ENCODE measurements at regions not wholly inside any gene's neighbourhood (a gene's known extent, or its start where the extent isn't known, plus 50 kb on each side); places are given as distances from the start of the nearest gene placed in this dataset.
"Not testable (repeated sequence)": the region's sequence is repeated elsewhere in the genome, so short reads cannot be mapped to it uniquely, and the experiment has no call there.

DNA sequence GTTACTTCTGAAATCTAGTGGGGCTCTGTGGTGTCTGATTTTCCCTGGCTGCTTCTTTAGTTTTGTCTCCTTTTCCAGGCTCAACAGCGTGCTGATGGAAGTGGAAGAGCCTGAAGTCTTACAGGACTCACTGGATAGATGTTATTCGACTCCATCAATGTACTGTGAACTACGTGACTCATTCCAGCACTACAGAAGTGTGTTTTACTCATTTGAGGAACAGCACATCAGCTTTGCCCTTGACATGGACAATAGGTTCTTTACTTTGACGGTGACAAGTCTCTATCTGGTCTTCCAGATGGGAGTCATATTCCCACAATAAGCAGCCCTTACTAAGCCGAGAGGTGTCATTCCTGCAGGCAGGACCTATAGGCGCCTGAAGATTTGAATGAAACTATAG, 51.1 kb downstream of the NBPF8 start:
- H3K4me1 ChIP-seq (ENCODE audit: insufficient read depth, low read length); H2AFZ ChIP-seq (ENCODE audit: low read length); H3K4me2 ChIP-seq (ENCODE audit: insufficient read depth, low read length); DNase-seq (ENCODE audit: insufficient read length, low spot score, missing footprints); H3K27ac ChIP-seq (ENCODE audit: low read depth, low read length); H3K79me2 ChIP-seq (ENCODE audit: insufficient read depth, low read length); H3K36me3 ChIP-seq (ENCODE audit: insufficient read depth, low read length); H4K20me1 ChIP-seq (ENCODE audit: insufficient read depth, low read length); H3K9me3 ChIP-seq (ENCODE audit: low read depth, low read length); H3K4me3 ChIP-seq (ENCODE audit: insufficient read depth, low read length); H3K27me3 ChIP-seq (ENCODE audit: insufficient read depth, low read length): not testable (repeated sequence)

DNA sequence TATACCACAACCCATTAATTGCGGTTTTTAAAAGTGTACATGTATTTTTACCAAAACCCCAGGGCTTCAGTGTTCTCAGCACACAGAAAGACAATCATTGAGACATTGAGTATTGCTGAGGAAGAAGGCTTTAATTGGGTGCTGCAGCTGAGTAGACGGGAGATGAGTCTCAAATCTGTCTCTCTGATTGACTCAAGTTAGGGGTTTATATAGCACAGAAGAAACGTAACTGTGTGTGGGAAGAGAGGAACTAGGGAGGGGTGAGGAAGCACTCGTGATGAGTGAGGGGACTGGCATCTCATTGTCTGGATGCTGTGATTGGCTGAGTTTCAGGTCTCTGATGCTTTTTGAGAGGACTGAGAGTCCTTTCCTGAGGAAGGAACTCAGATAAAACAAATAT, 62.8 kb downstream of the NBPF8 start:
- H3K27me3 ChIP-seq (ENCODE audit: insufficient read depth, low read length); H3K9me3 ChIP-seq (ENCODE audit: low read depth, low read length); H3K79me2 ChIP-seq (ENCODE audit: insufficient read depth, low read length); H4K20me1 ChIP-seq (ENCODE audit: insufficient read depth, low read length); H3K4me1 ChIP-seq (ENCODE audit: insufficient read depth, low read length); H3K27ac ChIP-seq (ENCODE audit: low read depth, low read length); H3K36me3 ChIP-seq (ENCODE audit: insufficient read depth, low read length); H2AFZ ChIP-seq (ENCODE audit: low read length); H3K4me3 ChIP-seq (ENCODE audit: insufficient read depth, low read length); H3K4me2 ChIP-seq (ENCODE audit: insufficient read depth, low read length); DNase-seq (ENCODE audit: insufficient read length, low spot score, missing footprints): not testable (repeated sequence)

DNA sequence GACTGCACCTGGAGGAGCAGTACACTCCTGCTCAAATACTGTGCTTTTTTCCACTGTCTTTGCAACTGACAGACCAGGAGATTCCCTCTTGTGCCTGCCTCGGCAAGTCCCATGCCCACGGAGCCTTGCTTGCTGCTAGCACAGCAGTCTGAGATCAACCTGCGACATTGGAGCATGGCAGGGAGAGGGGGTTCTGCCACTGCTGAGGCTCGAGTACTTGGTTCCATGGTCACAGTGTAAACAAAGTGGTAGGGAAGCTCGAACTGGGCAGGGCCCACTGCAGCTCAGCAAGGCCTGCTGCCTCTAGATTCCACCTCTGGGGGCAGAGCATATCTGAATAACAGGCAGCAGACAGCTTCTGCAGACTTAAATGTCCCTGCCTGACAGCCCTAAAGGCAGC, 63.6 kb downstream of the NBPF8 start:
- H4K20me1 ChIP-seq (ENCODE audit: insufficient read depth, low read length); DNase-seq (ENCODE audit: insufficient read length, low spot score, missing footprints); H3K9me3 ChIP-seq (ENCODE audit: low read depth, low read length); H3K4me2 ChIP-seq (ENCODE audit: insufficient read depth, low read length); H3K36me3 ChIP-seq (ENCODE audit: insufficient read depth, low read length); H2AFZ ChIP-seq (ENCODE audit: low read length); H3K27me3 ChIP-seq (ENCODE audit: insufficient read depth, low read length); H3K79me2 ChIP-seq (ENCODE audit: insufficient read depth, low read length); H3K4me3 ChIP-seq (ENCODE audit: insufficient read depth, low read length); H3K4me1 ChIP-seq (ENCODE audit: insufficient read depth, low read length); H3K27ac ChIP-seq (ENCODE audit: low read depth, low read length): not testable (repeated sequence)

DNA sequence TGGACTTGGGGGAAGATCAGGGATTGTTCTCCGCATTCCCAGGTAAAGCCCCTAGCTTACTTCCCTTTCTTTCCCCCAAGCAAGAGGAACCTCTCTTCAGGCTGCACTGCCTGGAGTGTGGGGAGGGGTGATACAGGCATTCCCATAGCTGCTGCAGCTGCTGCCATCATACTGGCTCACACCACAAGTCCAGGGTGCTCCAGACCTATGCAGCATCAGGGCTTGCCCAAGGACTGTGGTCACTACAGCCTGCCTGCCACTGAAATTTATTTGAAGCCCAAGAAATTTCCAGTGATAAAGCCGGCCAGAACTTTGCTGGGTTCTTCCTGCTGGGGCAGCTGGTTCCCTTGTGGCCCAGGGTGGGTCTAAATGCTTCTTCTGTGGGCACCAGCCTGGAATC, 72.7 kb downstream of the NBPF8 start:
- H3K27ac ChIP-seq (ENCODE audit: low read depth, low read length); H3K36me3 ChIP-seq (ENCODE audit: insufficient read depth, low read length); H2AFZ ChIP-seq (ENCODE audit: low read length); H3K9me3 ChIP-seq (ENCODE audit: low read depth, low read length); H3K4me1 ChIP-seq (ENCODE audit: insufficient read depth, low read length); H3K4me2 ChIP-seq (ENCODE audit: insufficient read depth, low read length); H3K79me2 ChIP-seq (ENCODE audit: insufficient read depth, low read length); H3K27me3 ChIP-seq (ENCODE audit: insufficient read depth, low read length); DNase-seq (ENCODE audit: insufficient read length, low spot score, missing footprints); H3K4me3 ChIP-seq (ENCODE audit: insufficient read depth, low read length); H4K20me1 ChIP-seq (ENCODE audit: insufficient read depth, low read length): not testable (repeated sequence)

DNA sequence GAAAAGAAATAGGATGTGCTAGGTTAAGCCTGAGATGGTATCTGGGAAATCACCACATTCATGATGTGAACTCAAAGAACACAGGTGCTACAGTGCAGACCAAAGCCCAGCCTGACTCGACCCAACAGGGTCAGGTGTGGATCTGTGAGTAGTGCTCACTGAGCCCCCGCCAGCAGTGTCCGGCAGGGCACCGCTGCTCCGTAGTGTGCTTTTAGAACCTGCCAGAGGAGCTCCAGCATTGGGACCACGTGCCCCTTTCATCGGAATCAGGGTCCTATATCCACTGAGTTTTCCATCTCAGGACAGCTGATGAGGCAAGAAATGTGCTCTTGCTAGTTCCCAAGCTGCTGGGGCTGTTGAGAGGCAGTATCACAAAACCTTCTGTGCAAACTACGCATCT, 74.4 kb downstream of the NBPF8 start:
- H3K36me3 ChIP-seq (ENCODE audit: insufficient read depth, low read length); H4K20me1 ChIP-seq (ENCODE audit: insufficient read depth, low read length); H3K4me2 ChIP-seq (ENCODE audit: insufficient read depth, low read length); DNase-seq (ENCODE audit: insufficient read length, low spot score, missing footprints); H3K27me3 ChIP-seq (ENCODE audit: insufficient read depth, low read length); H3K4me1 ChIP-seq (ENCODE audit: insufficient read depth, low read length); H2AFZ ChIP-seq (ENCODE audit: low read length); H3K79me2 ChIP-seq (ENCODE audit: insufficient read depth, low read length); H3K9me3 ChIP-seq (ENCODE audit: low read depth, low read length); H3K4me3 ChIP-seq (ENCODE audit: insufficient read depth, low read length); H3K27ac ChIP-seq (ENCODE audit: low read depth, low read length): not testable (repeated sequence)

DNA sequence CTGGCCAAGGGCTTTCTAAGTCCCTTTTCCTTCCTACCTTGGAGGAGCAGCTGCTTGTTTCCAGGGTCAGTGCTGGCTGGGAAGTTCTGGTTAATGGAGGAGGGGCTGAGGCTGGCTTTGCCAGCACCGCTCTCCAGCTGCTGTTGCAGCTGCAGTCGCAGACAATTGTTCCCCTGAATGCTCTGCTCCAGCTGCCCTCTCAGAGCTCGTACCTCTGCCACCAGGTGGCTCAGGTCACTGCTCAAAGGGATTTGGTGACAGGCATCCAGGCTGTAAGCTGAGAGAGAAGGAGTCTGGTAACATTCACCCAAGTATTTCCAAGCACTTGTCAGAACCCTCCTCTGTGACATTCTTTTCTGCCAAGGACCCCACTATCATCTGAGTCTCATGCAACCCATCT, 82.3 kb downstream of the NBPF8 start:
- not testable (repeated sequence) for H3K27me3 ChIP-seq (ENCODE audit: insufficient read depth, low read length); H3K79me2 ChIP-seq (ENCODE audit: insufficient read depth, low read length); H3K36me3 ChIP-seq (ENCODE audit: insufficient read depth, low read length); H3K9me3 ChIP-seq (ENCODE audit: low read depth, low read length); H3K4me1 ChIP-seq (ENCODE audit: insufficient read depth, low read length); H4K20me1 ChIP-seq (ENCODE audit: insufficient read depth, low read length); H3K27ac ChIP-seq (ENCODE audit: low read depth, low read length); H2AFZ ChIP-seq (ENCODE audit: low read length); H3K4me2 ChIP-seq (ENCODE audit: insufficient read depth, low read length); H3K4me3 ChIP-seq (ENCODE audit: insufficient read depth, low read length); DNase-seq (ENCODE audit: insufficient read length, low spot score, missing footprints)

DNA sequence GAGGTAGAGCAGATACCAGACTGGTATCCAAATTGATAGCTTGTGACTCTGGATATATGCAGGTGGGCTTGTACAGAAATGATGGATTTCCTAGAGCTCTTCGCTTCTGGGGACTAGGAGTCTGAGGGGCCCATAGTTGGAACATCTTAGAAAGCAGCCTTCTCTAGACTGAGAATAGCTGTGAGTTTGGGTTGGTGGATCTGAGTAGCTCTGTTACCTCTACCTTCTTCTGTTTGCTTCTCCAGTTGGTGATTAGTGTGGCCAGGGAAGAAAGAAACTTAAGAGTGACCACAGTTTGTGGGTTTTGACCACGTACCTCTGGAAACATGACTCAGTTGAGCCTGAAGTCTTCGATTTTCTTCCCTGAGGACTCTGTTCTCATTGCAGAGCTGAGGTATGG, 88.4 kb downstream of the NBPF8 start:
- H3K4me1 ChIP-seq (ENCODE audit: insufficient read depth, low read length); DNase-seq (ENCODE audit: insufficient read length, low spot score, missing footprints): not testable (repeated sequence)

DNA sequence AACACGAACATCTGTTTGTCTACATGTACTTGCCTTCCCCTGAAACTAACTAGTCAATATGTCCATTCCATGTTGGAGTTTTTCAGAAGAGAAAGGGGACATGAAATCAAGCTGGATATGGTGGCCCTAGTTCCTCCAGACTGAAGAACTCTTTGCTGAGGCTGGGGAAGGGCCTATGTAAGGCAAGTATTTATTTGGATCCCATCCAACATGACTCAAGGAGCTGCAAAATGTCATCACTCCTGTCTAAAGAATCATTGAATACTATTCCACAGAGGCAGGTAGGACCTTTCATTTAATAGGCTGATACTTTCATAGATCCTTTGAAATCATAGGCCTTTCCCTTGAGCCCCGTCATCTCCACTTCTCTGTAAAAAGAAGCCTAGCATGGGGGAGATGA, 91.5 kb downstream of the NBPF8 start:
- not testable (repeated sequence) for H3K27ac ChIP-seq (ENCODE audit: low read depth, low read length); DNase-seq (ENCODE audit: insufficient read length, low spot score, missing footprints); H3K27me3 ChIP-seq (ENCODE audit: insufficient read depth, low read length); H3K36me3 ChIP-seq (ENCODE audit: insufficient read depth, low read length); H3K4me2 ChIP-seq (ENCODE audit: insufficient read depth, low read length); H3K79me2 ChIP-seq (ENCODE audit: insufficient read depth, low read length); H2AFZ ChIP-seq (ENCODE audit: low read length); H4K20me1 ChIP-seq (ENCODE audit: insufficient read depth, low read length); H3K9me3 ChIP-seq (ENCODE audit: low read depth, low read length); H3K4me3 ChIP-seq (ENCODE audit: insufficient read depth, low read length); H3K4me1 ChIP-seq (ENCODE audit: insufficient read depth, low read length)

More for the DNA sequence above, 88.4 kb downstream of the NBPF8 start:
- H3K36me3 ChIP-seq (ENCODE audit: insufficient read depth, low read length); H2AFZ ChIP-seq (ENCODE audit: low read length); H3K4me3 ChIP-seq (ENCODE audit: insufficient read depth, low read length); H4K20me1 ChIP-seq (ENCODE audit: insufficient read depth, low read length); H3K27ac ChIP-seq (ENCODE audit: low read depth, low read length); H3K27me3 ChIP-seq (ENCODE audit: insufficient read depth, low read length); H3K4me2 ChIP-seq (ENCODE audit: insufficient read depth, low read length); H3K79me2 ChIP-seq (ENCODE audit: insufficient read depth, low read length); H3K9me3 ChIP-seq (ENCODE audit: low read depth, low read length): not testable (repeated sequence)

DNA sequence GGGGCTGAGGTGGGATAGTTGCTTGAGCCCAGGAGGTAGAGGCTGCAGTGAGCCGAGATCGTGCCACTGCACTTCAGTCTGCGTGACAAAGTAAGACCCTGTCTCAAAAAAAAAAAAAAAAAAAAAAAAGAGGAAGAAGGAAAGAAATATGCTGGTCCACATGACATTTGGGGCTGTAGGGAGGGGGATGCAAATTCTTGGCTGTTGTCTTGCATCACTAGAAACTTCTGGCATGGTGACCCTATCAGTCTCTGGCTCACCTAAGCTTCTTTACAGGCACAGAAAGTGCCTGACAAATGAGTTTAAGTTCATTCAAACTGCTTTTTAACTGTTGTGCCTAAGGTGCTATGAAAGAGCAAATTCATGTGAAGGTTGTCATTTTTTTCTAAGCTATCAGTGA, 93.5 kb downstream of the NBPF8 start:
- not testable (repeated sequence) for H3K79me2 ChIP-seq (ENCODE audit: insufficient read depth, low read length); H2AFZ ChIP-seq (ENCODE audit: low read length); H3K4me1 ChIP-seq (ENCODE audit: insufficient read depth, low read length); DNase-seq (ENCODE audit: insufficient read length, low spot score, missing footprints); H3K4me3 ChIP-seq (ENCODE audit: insufficient read depth, low read length); H3K36me3 ChIP-seq (ENCODE audit: insufficient read depth, low read length); H3K27ac ChIP-seq (ENCODE audit: low read depth, low read length); H3K27me3 ChIP-seq (ENCODE audit: insufficient read depth, low read length); H3K4me2 ChIP-seq (ENCODE audit: insufficient read depth, low read length); H3K9me3 ChIP-seq (ENCODE audit: low read depth, low read length); H4K20me1 ChIP-seq (ENCODE audit: insufficient read depth, low read length)

Measured in osteoblast (primary cell).